DND-41 (cell line): ENCODE measurements at regions not wholly inside any gene's neighbourhood (a gene's known extent, or its start where the extent isn't known, plus 50 kb on each side); places are given as distances from the start of the nearest gene placed in this dataset.

Source experiments
- ATAC-seq: fragments of 200-7000 bp; cut with Tn5 transposase; 3 replicates; pipeline ENCODE4 v1.9.1; 2021; ENCODE audit warnings: low read depth; ENCODE audit not compliant: insufficient read depth
- DNase-seq: peaks from one replicate; pipeline ENCODE4 v3.0.0-alpha.2; 2020
- H2AFZ ChIP-seq: 2 replicates; pipeline ENCODE4 v1.6.0; 2012; ENCODE audit warnings: low read depth, low read length
- H3K27ac ChIP-seq: 2 replicates; pipeline ENCODE4 v1.5.1; 2012; ENCODE audit warnings: low read length, inconsistent platforms
- H3K27me3 ChIP-seq: fragments of 200-600 bp; sonication (generic); 2 replicates; pipeline ENCODE4 v1.6.0; 2012; ENCODE audit warnings: low read length, mild to moderate bottlenecking, inconsistent platforms; ENCODE audit not compliant: insufficient read depth, poor library complexity
- H3K36me3 ChIP-seq: 2 replicates; pipeline ENCODE4 v1.5.1; 2012; ENCODE audit warnings: low read length, inconsistent platforms; ENCODE audit not compliant: insufficient read depth
- H3K4me1 ChIP-seq: 2 replicates; pipeline ENCODE4 v1.5.1; 2012; ENCODE audit warnings: mild to moderate bottlenecking, low read length; ENCODE audit not compliant: insufficient read depth
- H3K4me2 ChIP-seq: 2 replicates; pipeline ENCODE4 v1.6.0; 2012; ENCODE audit warnings: mild to moderate bottlenecking, moderate library complexity, low read length, inconsistent platforms; ENCODE audit not compliant: insufficient read depth
- H3K4me3 ChIP-seq, 2 experiments: fragments of 200-600 bp in 1 of 2; shearing (Covaris generic) in 1 of 2; 2 replicates each; pipeline ENCODE4 v1.5.1; 2012 to 2016; ENCODE audit warnings: inconsistent platforms in 2 of 2, low read length in 2 of 2, mild to moderate bottlenecking in 2 of 2, low read depth in 1 of 2, moderate library complexity in 1 of 2
- H3K79me2 ChIP-seq: 2 replicates; pipeline ENCODE4 v1.6.0; 2012; ENCODE audit warnings: low read length, inconsistent platforms; ENCODE audit not compliant: insufficient read depth
- H3K9ac ChIP-seq: 2 replicates; pipeline ENCODE4 v1.6.0; 2012; ENCODE audit warnings: low read depth, mild to moderate bottlenecking, inconsistent platforms, low read length, moderate library complexity
- H3K9me3 ChIP-seq: 2 replicates; pipeline ENCODE4 v1.5.1; 2012; ENCODE audit warnings: low read length, moderate library complexity, mild to moderate bottlenecking, inconsistent platforms; ENCODE audit not compliant: insufficient read depth, severe bottlenecking
- H4K20me1 ChIP-seq: 2 replicates; pipeline ENCODE4 v1.6.0; 2012; ENCODE audit warnings: low read length; ENCODE audit not compliant: insufficient read depth
- EZH2 ChIP-seq: IDR thresholded peaks from 3 replicates; pipeline ENCODE4 v1.6.1; 2012; ENCODE audit warnings: borderline replicate concordance, low read depth, mild to moderate bottlenecking, moderate library complexity, low read length, inconsistent platforms; ENCODE audit not compliant: severe bottlenecking
- TF ChIP-seq, protein P1 (sequence below): IDR thresholded peaks from 2 replicates; pipeline ENCODE4 v1.5.1; 2012; ENCODE audit warnings: borderline replicate concordance, low read length, moderate library complexity, mild to moderate bottlenecking; ENCODE audit not compliant: poor library complexity, severe bottlenecking; ENCODE audit errors: extremely low read depth

DNA sequence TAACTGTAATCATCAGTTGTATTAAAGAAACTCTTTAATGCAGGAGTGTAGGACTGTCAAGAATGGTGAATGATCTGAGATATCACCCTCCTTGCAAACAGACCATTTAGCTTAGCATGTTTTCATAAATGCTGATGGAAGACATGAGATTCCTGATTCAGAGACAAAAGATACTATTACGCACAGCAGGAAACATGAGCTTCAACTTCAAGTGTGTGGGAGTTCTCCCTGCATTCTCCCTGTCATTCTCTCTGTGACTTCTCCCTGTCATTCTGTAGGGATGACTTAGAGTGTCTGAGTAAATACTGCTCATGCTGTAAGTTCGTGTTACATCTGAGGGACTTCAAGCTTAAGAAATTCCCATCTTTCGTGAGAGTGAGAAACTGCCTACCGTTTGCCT lies 866.0 kb upstream of the PRKX start:
- Histone ChIP-seq H3K4me3 (no peak overlapping the region), H3K27ac (no peak overlapping the region), H3K4me1 (no peaks in the 10 kb centered on the region), H3K9ac (no peak overlapping the region), H3K4me2 (no peak overlapping the region), H3K79me2 (no peaks in the 10 kb centered on the region), H3K27me3 (no peaks in the 10 kb centered on the region), H3K36me3 (no peaks in the 10 kb centered on the region), H3K9me3 (no peaks in the 10 kb centered on the region), H2AFZ (no peak overlapping the region), H4K20me1 (no peaks in the 10 kb centered on the region)
- TF ChIP-seq, protein P1, sequence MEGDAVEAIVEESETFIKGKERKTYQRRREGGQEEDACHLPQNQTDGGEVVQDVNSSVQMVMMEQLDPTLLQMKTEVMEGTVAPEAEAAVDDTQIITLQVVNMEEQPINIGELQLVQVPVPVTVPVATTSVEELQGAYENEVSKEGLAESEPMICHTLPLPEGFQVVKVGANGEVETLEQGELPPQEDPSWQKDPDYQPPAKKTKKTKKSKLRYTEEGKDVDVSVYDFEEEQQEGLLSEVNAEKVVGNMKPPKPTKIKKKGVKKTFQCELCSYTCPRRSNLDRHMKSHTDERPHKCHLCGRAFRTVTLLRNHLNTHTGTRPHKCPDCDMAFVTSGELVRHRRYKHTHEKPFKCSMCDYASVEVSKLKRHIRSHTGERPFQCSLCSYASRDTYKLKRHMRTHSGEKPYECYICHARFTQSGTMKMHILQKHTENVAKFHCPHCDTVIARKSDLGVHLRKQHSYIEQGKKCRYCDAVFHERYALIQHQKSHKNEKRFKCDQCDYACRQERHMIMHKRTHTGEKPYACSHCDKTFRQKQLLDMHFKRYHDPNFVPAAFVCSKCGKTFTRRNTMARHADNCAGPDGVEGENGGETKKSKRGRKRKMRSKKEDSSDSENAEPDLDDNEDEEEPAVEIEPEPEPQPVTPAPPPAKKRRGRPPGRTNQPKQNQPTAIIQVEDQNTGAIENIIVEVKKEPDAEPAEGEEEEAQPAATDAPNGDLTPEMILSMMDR: no peak
- no peak for ATAC-seq
- no peak for DNase-seq

DNA sequence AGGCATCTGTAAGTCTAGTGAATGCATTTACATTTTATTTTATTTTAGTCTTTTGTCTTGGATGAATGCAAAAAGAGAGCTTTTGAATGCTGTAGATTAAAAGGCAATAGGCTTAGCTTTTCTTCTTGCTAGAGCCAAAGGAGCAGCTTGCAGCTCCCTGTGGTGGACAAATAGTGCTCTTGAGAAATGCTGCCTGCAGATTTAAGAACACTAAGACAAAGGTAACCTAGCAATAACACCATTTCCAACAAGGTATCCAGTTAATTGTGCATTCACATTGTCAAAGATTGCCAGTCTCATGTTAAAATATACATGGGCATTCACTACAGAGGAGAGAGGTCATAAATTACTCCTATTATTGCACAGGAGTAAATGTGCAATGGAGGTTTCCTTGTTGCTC lies 859.2 kb upstream of the PRKX start:
- Histone ChIP-seq H3K27me3 (no peaks in the 10 kb centered on the region), H3K4me1 (no peaks in the 10 kb centered on the region), H3K9me3 (no peaks in the 10 kb centered on the region), H3K27ac (no peak overlapping the region), H3K36me3 (no peaks in the 10 kb centered on the region), H4K20me1 (no peaks in the 10 kb centered on the region), H3K4me3 (no peak overlapping the region), H3K4me2 (no peak overlapping the region), H3K9ac (no peak overlapping the region), H3K79me2 (no peaks in the 10 kb centered on the region), H2AFZ (no peak overlapping the region)
- TF ChIP-seq, protein P1: no peak
- no peak for TF ChIP-seq EZH2
- DNase-seq (no peak), ATAC-seq (no peak)

DNA sequence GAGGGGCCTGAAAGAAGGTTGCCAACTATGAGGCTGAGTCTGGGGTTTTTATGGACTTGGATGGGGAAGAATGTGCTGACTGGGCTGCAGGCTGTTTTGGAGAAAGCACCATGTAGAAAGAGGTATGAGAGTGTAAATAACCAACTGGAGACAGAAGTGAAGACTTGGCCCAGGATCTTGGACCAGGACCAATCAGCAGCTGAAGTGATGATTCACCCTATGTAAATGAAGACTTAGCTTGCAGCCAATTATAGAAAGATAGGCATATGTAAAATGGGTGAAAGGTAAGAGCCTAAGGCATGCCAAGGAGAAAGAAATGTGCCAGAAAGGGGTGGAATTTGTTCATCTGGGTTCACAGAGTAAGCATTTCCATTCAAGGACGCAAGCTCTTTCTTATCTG lies 856.7 kb upstream of the PRKX start:
- H3K36me3 ChIP-seq: no peaks in the 10 kb centered on the region
- H3K27ac ChIP-seq: no peak overlapping the region
- H4K20me1 ChIP-seq: no peaks in the 10 kb centered on the region
- no peaks in the 10 kb centered on the region for H3K79me2 ChIP-seq
- H3K4me3 ChIP-seq: no peak overlapping the region
- H3K9ac ChIP-seq: no peak overlapping the region
- H2AFZ ChIP-seq: no peak overlapping the region
- TF ChIP-seq, protein P1: no peak
- no peak for TF ChIP-seq EZH2
- H3K4me2 ChIP-seq: no peak overlapping the region
- no peak for ATAC-seq
- H3K4me1 ChIP-seq: no peaks in the 10 kb centered on the region
- no peak for DNase-seq
- H3K9me3 ChIP-seq: no peaks in the 10 kb centered on the region
- H3K27me3 ChIP-seq: no peaks in the 10 kb centered on the region

DNA sequence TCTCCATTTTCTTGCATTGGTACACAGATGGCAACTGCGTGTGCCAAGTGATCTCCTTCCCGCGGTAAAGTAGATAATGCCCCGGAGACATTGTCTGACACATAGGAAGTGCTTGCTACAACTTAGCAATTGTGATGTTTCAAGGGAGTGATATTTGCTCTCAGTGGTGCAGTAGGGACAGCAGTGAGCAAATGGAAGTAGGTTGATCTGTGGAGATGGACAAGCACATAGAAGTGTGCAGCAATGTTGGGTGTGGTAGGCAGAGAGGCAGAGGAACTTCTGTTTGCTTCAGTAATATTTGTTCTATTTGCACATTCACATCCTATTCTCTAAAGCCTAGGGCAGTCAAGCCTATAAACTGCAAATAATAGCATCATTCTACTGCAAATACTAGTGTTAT lies 846.7 kb upstream of the PRKX start:
- DNase-seq (no peak), ATAC-seq (no peak)
- Histone ChIP-seq H3K4me2 (no peak overlapping the region), H3K36me3 (no peaks in the 10 kb centered on the region), H3K9me3 (no peaks in the 10 kb centered on the region), H4K20me1 (no peaks in the 10 kb centered on the region), H3K9ac (no peak overlapping the region), H3K79me2 (no peaks in the 10 kb centered on the region), H3K27me3 (no peaks in the 10 kb centered on the region), H2AFZ (no peak overlapping the region), H3K27ac (no peak overlapping the region), H3K4me3 (no peak overlapping the region), H3K4me1 (no peaks in the 10 kb centered on the region)
- TF ChIP-seq, protein P1: no peak
- no peak for TF ChIP-seq EZH2
